HG03159 (cell line): ENCODE measurements at regions not wholly inside any gene's neighbourhood (a gene's known extent, or its start where the extent isn't known, plus 50 kb on each side); places are given as distances from the start of the nearest gene placed in this dataset.

Source experiments
- ATAC-seq: cut with Tn5 transposase; IDR thresholded peaks from one replicate; pipeline ENCODE4 v1.9.1; 2021; ENCODE audit warnings: mild to moderate bottlenecking, moderate library complexity; ENCODE audit not compliant: unreplicated experiment

DNA sequence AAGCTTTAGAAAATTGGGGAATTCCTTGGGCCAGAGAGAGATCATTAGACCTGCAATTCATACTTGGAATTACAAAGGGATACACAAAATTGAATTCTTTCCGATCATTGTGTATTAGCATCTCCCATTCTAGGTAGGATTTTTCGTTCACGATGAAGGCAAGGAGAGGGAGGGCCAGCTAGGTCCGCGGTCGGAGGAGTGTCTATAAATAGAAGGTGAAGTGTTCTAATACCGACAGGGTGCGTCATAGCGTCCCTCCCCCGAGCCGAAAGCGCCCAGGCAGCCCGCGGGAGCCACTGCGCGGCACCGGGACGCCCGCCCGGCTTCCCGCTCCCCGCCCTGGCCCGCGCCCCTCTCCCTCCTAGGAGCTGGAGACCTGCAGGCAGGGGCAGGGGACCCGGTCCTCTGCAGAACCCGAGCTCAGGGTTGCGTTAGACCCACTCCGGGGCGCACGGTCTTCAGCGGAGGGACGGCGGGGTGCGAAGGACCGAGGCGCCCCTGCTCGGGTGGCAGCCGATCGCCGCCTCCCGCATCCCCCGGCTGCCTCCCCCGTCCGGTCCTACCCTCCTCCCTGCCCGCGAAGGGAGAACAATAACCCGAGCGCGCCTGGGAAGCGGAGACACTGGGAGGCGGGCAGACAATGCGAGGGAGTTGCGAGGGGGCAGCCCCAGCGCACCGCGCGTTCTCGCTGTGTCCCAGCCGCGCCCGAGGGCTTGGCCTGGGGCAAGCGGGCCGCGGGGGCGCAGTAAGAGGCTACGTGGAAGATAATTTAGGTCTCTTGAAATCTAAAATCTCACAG, 114.2 kb upstream of the SERTAD2 start:
- peak; percentile 79 for ATAC-seq

- no peak for ATAC-seq
Measured at GRCh38 chr2:64768491-64769005, 114.8 kb upstream of the SERTAD2 start.

DNA sequence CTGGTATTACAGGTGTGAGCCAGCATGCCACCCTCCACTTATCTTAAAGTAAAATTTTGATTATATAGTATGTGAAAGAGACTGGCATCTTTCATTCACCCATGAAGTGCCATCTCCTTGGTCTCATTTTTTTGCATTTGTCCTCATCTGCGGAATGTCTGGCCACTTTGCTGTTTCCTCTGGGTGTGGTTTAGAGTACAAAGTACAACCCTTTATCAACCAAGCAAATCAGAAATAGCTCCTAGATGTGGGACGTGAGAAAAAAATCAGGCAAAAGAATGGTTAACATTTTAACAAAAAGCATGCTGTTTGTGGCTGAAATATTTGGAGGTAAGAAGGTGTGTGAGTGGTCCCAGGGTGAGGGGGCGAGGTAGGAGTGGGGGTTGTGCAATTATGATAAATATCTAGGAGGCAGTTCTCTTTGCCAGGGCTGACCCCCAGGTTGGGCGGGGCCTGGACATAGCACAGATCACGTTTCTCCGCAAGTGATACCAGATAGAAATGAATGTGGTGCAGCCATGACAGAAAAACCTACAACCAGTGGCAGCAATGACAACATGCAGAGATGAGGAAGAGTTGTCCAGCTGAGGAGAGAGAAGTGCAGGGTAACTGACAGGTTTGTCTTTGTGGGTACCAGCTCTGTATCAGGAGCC, 115.8 kb upstream of the SERTAD2 start:
- ATAC-seq, result no peak

- ATAC-seq, result no peak
Measured at GRCh38 chr2:64770137-64770780, 116.5 kb upstream of the SERTAD2 start.

DNA sequence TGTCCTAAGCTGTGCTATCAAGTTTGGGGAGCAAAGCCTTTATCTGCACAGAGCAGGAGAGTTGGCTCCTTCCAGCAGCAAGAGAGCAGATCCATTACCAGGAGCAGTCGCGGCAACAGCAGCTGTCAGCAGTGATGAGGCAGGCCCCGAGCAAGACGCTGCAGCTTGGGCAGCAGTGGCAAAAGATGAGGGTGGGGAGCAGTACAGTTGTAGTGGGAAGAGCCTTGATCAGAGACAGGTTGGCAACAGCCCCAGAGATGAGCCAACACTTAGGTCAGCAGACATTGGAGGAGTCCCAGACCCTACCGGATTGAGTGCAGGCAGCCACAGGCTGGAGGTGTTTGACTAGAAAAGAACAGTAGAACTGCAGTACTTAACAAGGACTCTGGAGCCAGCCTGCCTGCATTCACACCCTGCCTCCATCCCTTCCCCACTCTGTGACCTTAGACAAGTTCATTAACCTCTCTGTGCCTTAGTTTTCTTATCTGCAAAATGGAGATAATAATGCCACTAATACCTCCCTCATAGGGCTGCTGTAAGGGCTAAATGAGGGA, 117.1 kb upstream of the SERTAD2 start:
- ATAC-seq, result no peak

GRCh38 chr2:64771737-64772136, 118.0 kb upstream of the SERTAD2 start:
- no peak for ATAC-seq

DNA sequence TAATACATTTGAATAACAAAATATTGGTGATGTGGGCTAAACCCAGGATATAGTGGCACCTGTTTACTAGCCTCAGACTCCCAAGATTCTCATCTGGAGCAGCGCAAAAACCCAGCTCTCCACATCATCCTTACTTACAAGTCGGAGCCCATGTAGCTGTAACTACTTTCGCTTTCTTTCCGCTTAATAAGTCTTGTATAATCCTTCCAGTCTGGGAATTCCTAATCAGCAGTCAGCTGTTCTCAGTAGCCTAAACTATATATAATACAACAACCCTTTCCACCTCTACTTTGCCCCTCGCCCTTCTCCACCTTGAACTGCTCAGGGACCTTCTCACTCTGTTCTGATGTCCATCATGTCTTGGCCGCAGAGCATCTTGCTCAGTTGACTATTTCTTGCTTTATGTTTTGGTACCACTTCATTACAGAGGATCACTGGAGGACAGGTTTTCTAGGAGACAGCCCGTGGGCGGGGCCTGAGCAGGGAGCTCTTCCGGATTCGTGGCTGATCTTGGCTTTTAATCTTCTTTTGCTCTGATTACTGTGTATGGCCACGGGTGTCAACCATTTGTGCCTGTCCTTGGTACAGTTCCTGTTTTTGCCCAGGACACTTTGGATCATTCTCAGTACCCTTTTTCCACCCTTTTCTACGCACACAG, 119.9 kb upstream of the SERTAD2 start:
- no peak for ATAC-seq

- no peak for ATAC-seq
Measured at GRCh38 chr2:64777841-64778240, 124.1 kb upstream of the SERTAD2 start.

DNA sequence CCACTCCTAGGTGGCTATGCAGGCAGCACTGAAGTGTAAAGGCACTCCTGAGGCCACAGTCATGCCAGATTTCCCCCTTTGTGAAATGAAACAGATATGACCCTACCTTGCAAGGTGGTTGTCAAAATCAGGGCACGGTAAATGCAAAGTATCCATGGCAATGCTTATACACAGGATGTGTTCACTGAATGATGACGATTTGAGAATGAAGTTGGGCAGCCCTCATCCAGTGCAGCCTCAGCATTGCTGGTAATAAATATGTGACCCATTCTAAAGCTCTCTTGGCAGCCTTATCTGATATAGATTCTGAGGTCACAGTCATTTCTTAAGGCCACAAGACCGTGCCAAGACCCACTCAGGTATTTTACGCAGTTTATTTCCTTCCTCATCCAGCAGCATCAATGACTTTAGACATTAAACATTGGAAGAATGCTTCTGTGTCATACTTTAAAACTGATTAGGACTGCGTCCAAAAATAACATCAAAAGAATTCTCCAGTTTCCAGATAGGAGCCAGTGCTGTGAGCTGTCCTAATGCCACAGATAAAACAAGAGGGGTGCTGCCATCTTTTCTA, 125.5 kb upstream of the SERTAD2 start:
- ATAC-seq, result no peak

GRCh38 chr2:64780041-64780440, 126.3 kb upstream of the SERTAD2 start:
- ATAC-seq, result no peak

GRCh38 chr2:64781711-64782390, 128.1 kb upstream of the SERTAD2 start:
- no peak for ATAC-seq

GRCh38 chr2:64784168-64785061, 130.7 kb upstream of the SERTAD2 start:
- no peak for ATAC-seq

GRCh38 chr2:64785245-64785644, 131.5 kb upstream of the SERTAD2 start:
- ATAC-seq, result no peak

DNA sequence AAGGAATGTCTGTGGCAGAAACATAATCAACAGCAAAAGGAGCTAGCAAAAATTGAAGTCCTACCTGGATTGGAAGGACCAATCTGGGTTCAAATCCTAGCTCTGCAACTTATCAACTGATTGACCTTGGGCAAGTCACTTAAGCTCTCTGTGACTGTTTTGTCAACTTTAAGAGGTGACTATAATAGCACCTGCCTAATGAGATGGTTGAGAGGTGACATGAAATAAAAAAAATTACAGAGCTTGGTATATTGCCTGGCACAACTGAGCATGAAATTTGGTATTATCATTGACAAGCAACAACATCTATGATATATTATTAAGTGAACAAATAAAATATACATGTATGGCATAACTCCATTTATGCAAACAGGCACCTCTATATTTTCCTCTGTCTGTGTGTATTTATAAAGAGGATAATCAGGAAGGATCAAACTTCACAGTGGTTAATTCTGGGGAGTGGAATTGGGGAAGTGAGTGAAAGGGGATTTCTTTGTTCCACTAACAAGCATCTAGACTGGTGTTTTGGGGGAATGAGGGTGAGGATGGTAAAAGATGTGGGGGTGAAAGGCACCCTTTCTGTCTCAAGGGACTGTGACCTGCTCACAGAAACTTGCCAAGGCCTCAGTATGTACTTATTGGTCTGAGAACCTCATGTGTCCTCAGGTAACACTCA, 132.8 kb upstream of the SERTAD2 start:
- no peak for ATAC-seq

GRCh38 chr2:64787019-64787365, 133.3 kb upstream of the SERTAD2 start:
- ATAC-seq, result no peak

DNA sequence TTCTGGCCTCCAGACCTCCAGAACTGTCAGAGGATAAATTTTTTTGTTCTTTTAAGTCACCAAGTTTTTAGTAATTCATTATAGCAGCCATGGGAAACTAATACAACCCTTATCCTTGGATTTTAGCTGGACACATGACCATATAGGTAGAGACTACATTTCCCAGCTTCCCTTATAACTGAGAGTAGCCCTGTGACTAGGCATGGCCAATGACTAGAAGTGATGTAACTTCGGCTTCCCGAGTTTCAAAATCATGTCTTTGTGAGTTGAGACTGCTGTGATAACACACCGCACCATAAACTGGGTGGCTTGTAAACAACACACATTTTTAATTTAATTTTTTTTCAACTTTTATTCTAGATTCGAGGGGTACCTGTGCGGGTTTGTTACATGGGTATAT, 134.0 kb upstream of the SERTAD2 start:
- ATAC-seq, result no peak

DNA sequence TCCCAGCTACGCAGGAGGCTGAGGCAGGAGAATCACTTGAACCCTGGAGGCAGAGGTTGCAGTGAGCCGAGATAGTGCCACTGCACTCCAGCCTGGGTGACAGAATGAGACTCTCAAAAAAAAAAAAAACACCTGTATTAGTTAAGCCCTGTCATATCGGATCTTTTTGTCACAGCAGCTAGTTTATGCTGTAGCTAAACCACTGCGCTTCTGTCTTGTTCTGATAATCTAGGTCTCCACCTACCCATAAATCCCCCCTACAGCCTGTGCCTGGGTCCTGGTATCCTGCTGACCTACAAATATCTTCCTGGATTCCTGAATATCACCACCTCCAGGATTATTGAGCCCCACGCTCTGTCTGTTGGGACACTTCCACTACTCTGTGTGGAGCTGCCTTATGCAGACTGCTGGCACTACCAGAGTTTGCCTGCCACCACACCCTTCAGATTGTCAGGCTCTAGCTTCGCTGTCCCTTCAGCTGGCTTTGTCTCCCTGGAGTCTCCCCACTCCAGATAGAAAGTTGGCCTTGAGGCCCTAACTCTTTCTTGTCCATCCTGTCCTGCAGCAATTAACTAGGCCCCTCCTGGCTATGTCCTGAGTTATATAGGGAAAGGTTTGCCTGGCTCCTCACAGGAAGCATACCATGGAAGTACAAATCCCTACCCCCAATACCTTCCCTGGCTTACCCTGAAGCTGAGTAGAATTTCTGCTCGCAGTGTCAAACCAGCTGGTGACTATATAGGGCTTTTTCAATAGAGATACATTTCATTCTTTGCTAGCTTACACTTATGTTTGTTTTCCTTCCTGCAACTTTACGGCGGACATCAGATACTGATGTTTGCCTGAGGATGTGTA, 136.0 kb upstream of the SERTAD2 start:
- no peak for ATAC-seq

GRCh38 chr2:64792300-64792699, 138.6 kb upstream of the SERTAD2 start:
- no peak for ATAC-seq
